ENCODE measurements at regions not wholly inside any gene's neighbourhood (a gene's known extent, or its start where the extent isn't known, plus 50 kb on each side); places are given as distances from the start of the nearest gene placed in this dataset.

- no peak for DNase-seq (ENCODE audit: extremely low spot score)
- TF ChIP-seq SUZ12 (IDR thresholded peaks at IDR 0.05) (no peak), FOXM1 (IDR thresholded peaks at IDR 0.05; ENCODE audit: borderline replicate concordance) (no peak), FOXA1 (IDR thresholded peaks at IDR 0.05) (no peak), SP1 (IDR thresholded peaks at IDR 0.05) (no peak), ZNF384 (IDR thresholded peaks at IDR 0.05) (no peak), NFRKB (IDR thresholded peaks at IDR 0.05) (no peak), BHLHE40 (IDR thresholded peaks at IDR 0.05; ENCODE audit: borderline replicate concordance) (no peak), FOXK2 (IDR thresholded peaks at IDR 0.05) (no peak), LEF1 (IDR thresholded peaks at IDR 0.05; ENCODE audit: borderline replicate concordance) (no peak), CTBP1 (IDR thresholded peaks at IDR 0.05; ENCODE audit: borderline replicate concordance) (no peak)
- ChIA-PET CTCF (no interaction called here), POLR2A (no interaction called here)
Observed at GRCh38 chr12:3967556-3968160, 94.5 kb upstream of the PARP11 start.

- TF ChIP-seq BHLHE40 (IDR thresholded peaks at IDR 0.05; ENCODE audit: borderline replicate concordance) (no peak), FOXK2 (IDR thresholded peaks at IDR 0.05) (no peak), ELF4 (IDR thresholded peaks at IDR 0.05) (no peak), PKNOX1 (IDR thresholded peaks at IDR 0.05) (no peak), ZNF384 (IDR thresholded peaks at IDR 0.05) (no peak), SP1 (IDR thresholded peaks at IDR 0.05) (no peak), LEF1 (IDR thresholded peaks at IDR 0.05; ENCODE audit: borderline replicate concordance) (no peak), FOXA1 (IDR thresholded peaks at IDR 0.05) (no peak)
- no peak for DNase-seq (ENCODE audit: extremely low spot score)
- CTCF ChIA-PET = no interaction called here
- POLR2A ChIA-PET = no interaction called here
Observed at GRCh38 chr12:3966376-3966775, 93.2 kb upstream of the PARP11 start.

- TF ChIP-seq FOXA1 (IDR thresholded peaks at IDR 0.05) (no peak), FOXK2 (IDR thresholded peaks at IDR 0.05) (no peak), SP1 (IDR thresholded peaks at IDR 0.05) (no peak), PKNOX1 (IDR thresholded peaks at IDR 0.05) (no peak), ARNT (IDR thresholded peaks at IDR 0.05) (no peak), ELF4 (IDR thresholded peaks at IDR 0.05) (no peak), ZNF384 (IDR thresholded peaks at IDR 0.05) (no peak), LEF1 (IDR thresholded peaks at IDR 0.05; ENCODE audit: borderline replicate concordance) (no peak), HDGF (IDR thresholded peaks at IDR 0.05; ENCODE audit: borderline replicate concordance) (no peak), BHLHE40 (IDR thresholded peaks at IDR 0.05; ENCODE audit: borderline replicate concordance) (no peak), TARDBP (IDR thresholded peaks at IDR 0.05) (no peak)
- ChIA-PET POLR2A (no interaction called here), CTCF (interaction anchor here (0.7 kb wide), 1 partner anchor 49 kb away, joined by 3 read pairs; no protein-coding TSS in a partner anchor)
- no peak for DNase-seq (ENCODE audit: extremely low spot score)
Observed at GRCh38 chr12:3965046-3965445, 91.8 kb upstream of the PARP11 start.

GRCh38 chr12:3964439-3964838, 91.2 kb upstream of the PARP11 start:
- CTCF ChIA-PET = interaction anchor here (0.6 to 1.8 kb wide), 6 partner anchors 9 to 794 kb away, joined by 3 to 9 read pairs (median 3); no protein-coding TSS in a partner anchor
- TF ChIP-seq L3MBTL2 (conservative IDR thresholded peaks at IDR 0.05) (no peak), SP1 (IDR thresholded peaks at IDR 0.05) (no peak), PKNOX1 (IDR thresholded peaks at IDR 0.05) (no peak), NFRKB (IDR thresholded peaks at IDR 0.05) (no peak), HDGF (IDR thresholded peaks at IDR 0.05; ENCODE audit: borderline replicate concordance) (no peak), ELF4 (IDR thresholded peaks at IDR 0.05) (no peak)
- DNase-seq (ENCODE audit: extremely low spot score) = peak; percentile 21
- POLR2A ChIA-PET = no interaction called here

GRCh38 chr12:3962631-3963483, 89.7 kb upstream of the PARP11 start:
- CTCF ChIA-PET = interaction anchor here (0.6 to 1.8 kb wide), 6 partner anchors 12 to 314 kb away, joined by 3 to 9 read pairs (median 4); no protein-coding TSS in a partner anchor
- POLR2A ChIA-PET = interaction anchor here (1.3 kb wide), 1 partner anchor 69 kb away, joined by 3 read pairs; no protein-coding TSS in a partner anchor
- TF ChIP-seq FOXA1 (IDR thresholded peaks at IDR 0.05) = no peak
- TF ChIP-seq HDGF (IDR thresholded peaks at IDR 0.05; ENCODE audit: borderline replicate concordance) = no peak
- no peak for TF ChIP-seq ZNF384 (IDR thresholded peaks at IDR 0.05)
- no peak for TF ChIP-seq ELF4 (IDR thresholded peaks at IDR 0.05)
- TF ChIP-seq BHLHE40 (IDR thresholded peaks at IDR 0.05; ENCODE audit: borderline replicate concordance) = no peak
- TF ChIP-seq NFRKB (IDR thresholded peaks at IDR 0.05) = no peak
- TF ChIP-seq L3MBTL2 (conservative IDR thresholded peaks at IDR 0.05) = no peak
- no peak for TF ChIP-seq LEF1 (IDR thresholded peaks at IDR 0.05; ENCODE audit: borderline replicate concordance)
- no peak for TF ChIP-seq SP1 (IDR thresholded peaks at IDR 0.05)
- TF ChIP-seq CTBP1 (IDR thresholded peaks at IDR 0.05; ENCODE audit: borderline replicate concordance) = no peak
- TF ChIP-seq SUZ12 (IDR thresholded peaks at IDR 0.05) = no peak
- no peak for TF ChIP-seq TARDBP (IDR thresholded peaks at IDR 0.05)
- TF ChIP-seq FOXK2 (IDR thresholded peaks at IDR 0.05) = no peak
- no peak for TF ChIP-seq ARNT (IDR thresholded peaks at IDR 0.05)
- no peak for TF ChIP-seq PKNOX1 (IDR thresholded peaks at IDR 0.05)
- no peak for TF ChIP-seq FOXM1 (IDR thresholded peaks at IDR 0.05; ENCODE audit: borderline replicate concordance)
- no peak for DNase-seq (ENCODE audit: extremely low spot score)

All from HEK293T (cell line).